ENCODE measurements at regions not wholly inside any gene's neighbourhood (a gene's known extent, or its start where the extent isn't known, plus 50 kb on each side); places are given as distances from the start of the nearest gene placed in this dataset.

DNA sequence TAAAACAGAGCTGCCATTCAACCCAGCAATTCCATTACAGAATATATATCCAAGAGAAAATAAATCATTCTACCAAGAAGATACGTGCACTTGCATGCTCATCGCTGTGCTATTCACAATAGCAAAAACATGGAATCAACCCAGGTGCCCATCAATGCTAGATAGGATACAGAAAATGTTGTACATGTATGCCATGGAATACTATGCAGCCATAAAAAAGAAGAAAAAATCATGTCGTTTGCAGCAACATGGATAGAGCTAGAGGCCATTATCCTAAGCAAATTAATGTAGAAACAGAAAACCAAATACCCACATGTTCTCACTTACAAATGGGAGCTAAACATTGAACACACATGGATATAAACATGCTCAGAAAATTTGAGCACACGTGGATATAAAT, 633.1 kb upstream of the CITED2 start:
- TF ChIP-seq, protein P1, sequence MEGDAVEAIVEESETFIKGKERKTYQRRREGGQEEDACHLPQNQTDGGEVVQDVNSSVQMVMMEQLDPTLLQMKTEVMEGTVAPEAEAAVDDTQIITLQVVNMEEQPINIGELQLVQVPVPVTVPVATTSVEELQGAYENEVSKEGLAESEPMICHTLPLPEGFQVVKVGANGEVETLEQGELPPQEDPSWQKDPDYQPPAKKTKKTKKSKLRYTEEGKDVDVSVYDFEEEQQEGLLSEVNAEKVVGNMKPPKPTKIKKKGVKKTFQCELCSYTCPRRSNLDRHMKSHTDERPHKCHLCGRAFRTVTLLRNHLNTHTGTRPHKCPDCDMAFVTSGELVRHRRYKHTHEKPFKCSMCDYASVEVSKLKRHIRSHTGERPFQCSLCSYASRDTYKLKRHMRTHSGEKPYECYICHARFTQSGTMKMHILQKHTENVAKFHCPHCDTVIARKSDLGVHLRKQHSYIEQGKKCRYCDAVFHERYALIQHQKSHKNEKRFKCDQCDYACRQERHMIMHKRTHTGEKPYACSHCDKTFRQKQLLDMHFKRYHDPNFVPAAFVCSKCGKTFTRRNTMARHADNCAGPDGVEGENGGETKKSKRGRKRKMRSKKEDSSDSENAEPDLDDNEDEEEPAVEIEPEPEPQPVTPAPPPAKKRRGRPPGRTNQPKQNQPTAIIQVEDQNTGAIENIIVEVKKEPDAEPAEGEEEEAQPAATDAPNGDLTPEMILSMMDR (IDR thresholded peaks at IDR 0.05 in 4 of 5, conservative IDR thresholded peaks at IDR 0.05 in 1 of 5): no peak
- no peak for TF ChIP-seq POLR2A (IDR thresholded peaks at IDR 0.05)
